ENCODE measurements at regions not wholly inside any gene's neighbourhood (a gene's known extent, or its start where the extent isn't known, plus 50 kb on each side); places are given as distances from the start of the nearest gene placed in this dataset.

DNA sequence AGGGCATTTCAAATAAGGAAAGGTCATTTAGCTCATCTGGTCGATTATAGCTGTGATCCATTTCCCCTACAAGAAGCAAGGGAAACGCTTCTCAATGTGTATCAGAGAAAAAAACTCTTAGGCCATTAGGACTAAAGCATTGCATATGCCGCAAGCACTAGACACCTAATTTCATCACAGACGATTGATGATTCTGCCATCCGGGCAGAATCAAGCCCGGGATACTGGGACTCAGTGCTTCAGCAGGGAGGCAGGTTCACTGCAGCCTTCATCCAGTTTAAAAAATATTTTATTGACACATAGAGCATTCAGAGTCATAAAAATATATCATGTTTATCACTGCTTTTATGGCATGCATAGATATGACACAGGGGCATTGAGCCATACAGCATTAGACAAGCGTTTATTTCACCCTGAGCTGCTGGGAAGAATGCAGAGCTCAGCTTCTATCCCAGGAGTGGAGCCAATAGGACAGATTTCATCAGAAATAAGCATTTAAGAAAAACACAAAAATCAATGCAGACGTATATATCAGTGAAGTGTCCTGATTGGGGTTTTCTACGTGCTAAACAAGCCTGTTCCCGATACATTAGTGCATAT lies 806.9 kb downstream of the GALC start:
- TF ChIP-seq, protein P1, sequence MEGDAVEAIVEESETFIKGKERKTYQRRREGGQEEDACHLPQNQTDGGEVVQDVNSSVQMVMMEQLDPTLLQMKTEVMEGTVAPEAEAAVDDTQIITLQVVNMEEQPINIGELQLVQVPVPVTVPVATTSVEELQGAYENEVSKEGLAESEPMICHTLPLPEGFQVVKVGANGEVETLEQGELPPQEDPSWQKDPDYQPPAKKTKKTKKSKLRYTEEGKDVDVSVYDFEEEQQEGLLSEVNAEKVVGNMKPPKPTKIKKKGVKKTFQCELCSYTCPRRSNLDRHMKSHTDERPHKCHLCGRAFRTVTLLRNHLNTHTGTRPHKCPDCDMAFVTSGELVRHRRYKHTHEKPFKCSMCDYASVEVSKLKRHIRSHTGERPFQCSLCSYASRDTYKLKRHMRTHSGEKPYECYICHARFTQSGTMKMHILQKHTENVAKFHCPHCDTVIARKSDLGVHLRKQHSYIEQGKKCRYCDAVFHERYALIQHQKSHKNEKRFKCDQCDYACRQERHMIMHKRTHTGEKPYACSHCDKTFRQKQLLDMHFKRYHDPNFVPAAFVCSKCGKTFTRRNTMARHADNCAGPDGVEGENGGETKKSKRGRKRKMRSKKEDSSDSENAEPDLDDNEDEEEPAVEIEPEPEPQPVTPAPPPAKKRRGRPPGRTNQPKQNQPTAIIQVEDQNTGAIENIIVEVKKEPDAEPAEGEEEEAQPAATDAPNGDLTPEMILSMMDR (IDR thresholded peaks at IDR 0.05; ENCODE audit: insufficient read depth, low read length, missing control alignments), result no peak
- no peak for DNase-seq (ENCODE audit: low read depth, low spot score)
- CTCF ChIA-PET, result no interaction called here
- no peak overlapping the region for H3K4me3 ChIP-seq (ENCODE audit: low read depth, low read length)
- POLR2A ChIA-PET, result no interaction called here

DNA sequence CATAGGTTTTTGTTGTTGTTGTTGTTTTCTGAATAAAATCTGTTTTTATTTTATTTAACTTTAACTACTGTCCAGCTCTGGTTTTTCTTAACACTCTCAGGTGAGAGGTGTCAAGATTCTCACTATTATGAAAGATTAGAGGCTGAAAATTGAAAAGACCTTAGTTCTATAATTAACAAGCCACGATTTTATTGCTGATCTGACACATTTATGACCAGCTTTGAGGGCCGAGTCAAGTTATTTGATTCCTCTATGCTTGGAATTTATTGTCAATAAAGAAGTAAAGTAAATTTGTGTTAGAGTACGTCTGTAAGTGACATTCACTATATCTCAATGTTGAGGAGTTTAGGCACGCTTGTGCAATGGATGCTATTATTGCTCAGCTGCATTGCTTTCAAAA lies 808.8 kb downstream of the GALC start:
- POLR2A ChIA-PET, result no interaction called here
- CTCF ChIA-PET, result no interaction called here
- TF ChIP-seq, protein P1 (IDR thresholded peaks at IDR 0.05; ENCODE audit: insufficient read depth, low read length, missing control alignments), result no peak
- DNase-seq (ENCODE audit: low read depth, low spot score), result no peak
- H3K4me3 ChIP-seq (ENCODE audit: low read depth, low read length), result no peak overlapping the region

DNA sequence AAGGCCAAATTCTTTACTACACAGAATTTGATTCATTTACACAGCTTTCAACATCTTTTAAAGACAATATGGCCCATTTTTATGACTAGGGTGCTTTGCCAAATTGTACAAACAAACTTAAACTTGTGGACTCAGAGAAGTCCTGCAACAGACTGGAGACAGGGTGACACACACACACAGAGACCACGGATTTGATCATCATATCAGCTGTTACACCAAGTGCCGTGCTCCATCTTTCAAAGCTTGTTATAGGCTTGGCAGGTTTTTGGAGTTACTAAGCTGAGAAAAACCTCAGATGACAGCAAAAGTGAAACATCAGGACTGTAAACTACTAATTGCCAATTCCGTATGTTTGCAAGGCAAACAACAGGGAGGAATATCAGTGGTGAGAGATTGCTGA lies 811.7 kb downstream of the GALC start:
- ChIA-PET POLR2A (no interaction called here), CTCF (no interaction called here)
- TF ChIP-seq, protein P1 (IDR thresholded peaks at IDR 0.05; ENCODE audit: insufficient read depth, low read length, missing control alignments), result no peak
- no peak for DNase-seq (ENCODE audit: low read depth, low spot score)
- no peak overlapping the region for H3K4me3 ChIP-seq (ENCODE audit: low read depth, low read length)

DNA sequence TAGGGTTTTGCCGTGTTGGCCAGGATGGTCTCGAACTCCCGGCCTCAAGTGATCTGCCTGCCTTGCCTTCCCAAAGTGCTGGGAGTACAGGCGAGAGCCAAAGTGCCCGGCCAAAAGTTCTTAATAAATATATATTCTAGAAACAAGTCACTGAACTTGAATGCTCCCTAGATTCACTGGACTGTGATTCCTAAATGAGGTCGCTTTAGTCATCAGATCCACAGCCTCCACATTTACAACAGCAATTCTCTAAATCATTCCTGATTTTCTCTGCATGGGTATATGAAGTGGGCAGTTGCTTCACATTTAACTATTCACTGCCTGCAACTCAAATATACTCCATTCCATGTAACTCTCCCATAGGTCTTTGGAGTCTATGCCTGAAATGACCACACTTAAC lies 813.0 kb downstream of the GALC start:
- H3K4me3 ChIP-seq (ENCODE audit: low read depth, low read length), result no peak overlapping the region
- CTCF ChIA-PET, result no interaction called here
- POLR2A ChIA-PET, result no interaction called here
- DNase-seq (ENCODE audit: low read depth, low spot score), result no peak
- TF ChIP-seq, protein P1 (IDR thresholded peaks at IDR 0.05; ENCODE audit: insufficient read depth, low read length, missing control alignments), result no peak

DNA sequence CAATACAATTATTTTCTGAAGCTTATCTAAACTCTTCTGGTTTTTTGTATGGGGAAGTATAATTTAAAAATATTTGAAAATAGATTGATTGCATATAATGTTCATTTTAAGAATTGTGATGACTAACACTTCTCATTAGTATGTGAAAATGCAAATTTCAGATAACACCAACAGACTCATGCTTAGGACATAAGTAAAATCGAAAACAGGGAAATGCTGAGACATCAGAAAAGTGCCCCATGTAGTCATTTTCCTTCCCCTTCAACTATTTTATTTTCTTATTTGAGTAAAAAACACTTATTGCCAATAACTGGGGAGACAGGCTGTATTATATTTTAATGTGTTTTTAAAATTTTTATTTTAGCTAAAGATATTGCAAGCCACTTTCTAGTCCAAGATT lies 814.7 kb downstream of the GALC start:
- CTCF ChIA-PET, result no interaction called here

DNA sequence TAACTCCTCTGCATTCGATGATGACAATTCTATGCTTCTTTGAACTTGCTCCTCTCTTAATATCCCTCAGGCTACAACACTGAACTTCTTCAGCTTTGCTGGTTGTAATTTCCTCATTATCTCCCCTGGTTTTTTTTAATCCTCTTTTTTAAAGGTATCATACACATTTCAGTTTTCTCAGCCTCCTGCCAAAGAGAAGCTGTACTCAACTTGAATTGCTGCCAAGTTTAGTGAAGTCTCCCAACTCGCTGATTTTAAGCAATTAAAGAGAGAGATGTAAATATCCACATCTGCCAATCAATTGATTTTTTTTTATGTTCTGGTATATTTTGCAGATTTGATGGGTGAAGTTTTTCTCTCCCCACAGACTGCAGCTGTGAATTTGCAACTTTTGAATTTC lies 817.8 kb downstream of the GALC start:
- CTCF ChIA-PET, result no interaction called here
- no peak for DNase-seq (ENCODE audit: low read depth, low spot score)
- POLR2A ChIA-PET, result no interaction called here

More for the DNA sequence above, 814.7 kb downstream of the GALC start:
- POLR2A ChIA-PET, result no interaction called here
- H3K4me3 ChIP-seq (ENCODE audit: low read depth, low read length), result no peak overlapping the region
- DNase-seq (ENCODE audit: low read depth, low spot score), result no peak
- TF ChIP-seq, protein P1 (IDR thresholded peaks at IDR 0.05; ENCODE audit: insufficient read depth, low read length, missing control alignments), result no peak

More for the DNA sequence above, 817.8 kb downstream of the GALC start:
- no peak overlapping the region for H3K4me3 ChIP-seq (ENCODE audit: low read depth, low read length)
- TF ChIP-seq, protein P1 (IDR thresholded peaks at IDR 0.05; ENCODE audit: insufficient read depth, low read length, missing control alignments), result no peak

All from AG04449 (cell line).